ENCODE measurements at regions not wholly inside any gene's neighbourhood (a gene's known extent, or its start where the extent isn't known, plus 50 kb on each side); places are given as distances from the start of the nearest gene placed in this dataset.

- Histone ChIP-seq H3K4me1 (no peaks in the 10 kb centered on the region), H3K27me3 (no peaks in the 10 kb centered on the region), H3K4me3 (no peak overlapping the region), H3K9me3 (no peaks in the 10 kb centered on the region), H3K27ac (no peak overlapping the region), H3K36me3 (ENCODE audit: low read depth, missing control alignments) (no peaks in the 10 kb centered on the region)
- intact Hi-C loops (cut with DNase I; ENCODE audit: low total_unique reads): no loop called here
- WGBS, 2 donors: 78 to 85% methylated on average over 2 of the region's 2 CpGs
- no peak for DNase-seq
- TF ChIP-seq POLR2A (IDR thresholded peaks at IDR 0.05) (no peak), CTCF (IDR thresholded peaks at IDR 0.05) (no peak)
Observed at GRCh38 chr6:145070791-145071190, 664.5 kb downstream of the EPM2A start.

GRCh38 chr6:145071836-145072235 is 663.5 kb downstream of the EPM2A start:
- H3K4me1 ChIP-seq: no peaks in the 10 kb centered on the region
- 77 to 78% methylated on average over 2 of the region's 2 CpGs for WGBS, 2 donors
- no peak for DNase-seq

GRCh38 chr6:145073811-145074210 is 661.5 kb downstream of the EPM2A start:
- no peaks in the 10 kb centered on the region for H3K36me3 ChIP-seq (ENCODE audit: low read depth, missing control alignments)
- intact Hi-C loops (cut with DNase I; ENCODE audit: low total_unique reads): no loop called here
- 78 to 88% methylated on average over 2 of the region's 2 CpGs for WGBS, 2 donors
- H3K9me3 ChIP-seq: no peaks in the 10 kb centered on the region
- no peaks in the 10 kb centered on the region for H3K27me3 ChIP-seq
- no peak overlapping the region for H3K4me3 ChIP-seq
- H3K27ac ChIP-seq: no peak overlapping the region
- H3K4me1 ChIP-seq: no peaks in the 10 kb centered on the region
- TF ChIP-seq CTCF (IDR thresholded peaks at IDR 0.05) (no peak), POLR2A (IDR thresholded peaks at IDR 0.05) (no peak)
- no peak for DNase-seq

More at GRCh38 chr6:145071836-145072235, 663.5 kb downstream of the EPM2A start:
- Histone ChIP-seq H3K27ac (no peak overlapping the region), H3K9me3 (no peaks in the 10 kb centered on the region), H3K36me3 (ENCODE audit: low read depth, missing control alignments) (no peaks in the 10 kb centered on the region), H3K27me3 (no peaks in the 10 kb centered on the region), H3K4me3 (no peak overlapping the region)
- no peak for TF ChIP-seq CTCF (IDR thresholded peaks at IDR 0.05)
- TF ChIP-seq POLR2A (IDR thresholded peaks at IDR 0.05): no peak
- intact Hi-C loops (cut with DNase I; ENCODE audit: low total_unique reads): no loop called here

- no peaks in the 10 kb centered on the region for H3K27me3 ChIP-seq
- H3K4me1 ChIP-seq: no peaks in the 10 kb centered on the region
- H3K4me3 ChIP-seq: no peak overlapping the region
- no peak for TF ChIP-seq CTCF (IDR thresholded peaks at IDR 0.05)
- no peak for TF ChIP-seq POLR2A (IDR thresholded peaks at IDR 0.05)
- intact Hi-C loops (cut with DNase I; ENCODE audit: low total_unique reads): no loop called here
- H3K36me3 ChIP-seq (ENCODE audit: low read depth, missing control alignments): no peaks in the 10 kb centered on the region
- DNase-seq: no peak
- H3K9me3 ChIP-seq: no peaks in the 10 kb centered on the region
- no peak overlapping the region for H3K27ac ChIP-seq
Observed at GRCh38 chr6:145074805-145075204, 660.5 kb downstream of the EPM2A start.

- no peaks in the 10 kb centered on the region for H3K27me3 ChIP-seq
- no peaks in the 10 kb centered on the region for H3K36me3 ChIP-seq (ENCODE audit: low read depth, missing control alignments)
- TF ChIP-seq CTCF (IDR thresholded peaks at IDR 0.05) (no peak), POLR2A (IDR thresholded peaks at IDR 0.05) (no peak)
- intact Hi-C loops (cut with DNase I; ENCODE audit: low total_unique reads): no loop called here
- no peak overlapping the region for H3K4me3 ChIP-seq
- no peak overlapping the region for H3K27ac ChIP-seq
- no peaks in the 10 kb centered on the region for H3K9me3 ChIP-seq
- H3K4me1 ChIP-seq: no peaks in the 10 kb centered on the region
- no peak for DNase-seq
- WGBS, 2 donors: 68 to 82% methylated on average over 1 of the region's 1 CpG
Observed at GRCh38 chr6:145075425-145075824, 659.9 kb downstream of the EPM2A start.
